ENCODE measurements at regions not wholly inside any gene's neighbourhood (a gene's known extent, or its start where the extent isn't known, plus 50 kb on each side); places are given as distances from the start of the nearest gene placed in this dataset.

- TF ChIP-seq, protein P1, sequence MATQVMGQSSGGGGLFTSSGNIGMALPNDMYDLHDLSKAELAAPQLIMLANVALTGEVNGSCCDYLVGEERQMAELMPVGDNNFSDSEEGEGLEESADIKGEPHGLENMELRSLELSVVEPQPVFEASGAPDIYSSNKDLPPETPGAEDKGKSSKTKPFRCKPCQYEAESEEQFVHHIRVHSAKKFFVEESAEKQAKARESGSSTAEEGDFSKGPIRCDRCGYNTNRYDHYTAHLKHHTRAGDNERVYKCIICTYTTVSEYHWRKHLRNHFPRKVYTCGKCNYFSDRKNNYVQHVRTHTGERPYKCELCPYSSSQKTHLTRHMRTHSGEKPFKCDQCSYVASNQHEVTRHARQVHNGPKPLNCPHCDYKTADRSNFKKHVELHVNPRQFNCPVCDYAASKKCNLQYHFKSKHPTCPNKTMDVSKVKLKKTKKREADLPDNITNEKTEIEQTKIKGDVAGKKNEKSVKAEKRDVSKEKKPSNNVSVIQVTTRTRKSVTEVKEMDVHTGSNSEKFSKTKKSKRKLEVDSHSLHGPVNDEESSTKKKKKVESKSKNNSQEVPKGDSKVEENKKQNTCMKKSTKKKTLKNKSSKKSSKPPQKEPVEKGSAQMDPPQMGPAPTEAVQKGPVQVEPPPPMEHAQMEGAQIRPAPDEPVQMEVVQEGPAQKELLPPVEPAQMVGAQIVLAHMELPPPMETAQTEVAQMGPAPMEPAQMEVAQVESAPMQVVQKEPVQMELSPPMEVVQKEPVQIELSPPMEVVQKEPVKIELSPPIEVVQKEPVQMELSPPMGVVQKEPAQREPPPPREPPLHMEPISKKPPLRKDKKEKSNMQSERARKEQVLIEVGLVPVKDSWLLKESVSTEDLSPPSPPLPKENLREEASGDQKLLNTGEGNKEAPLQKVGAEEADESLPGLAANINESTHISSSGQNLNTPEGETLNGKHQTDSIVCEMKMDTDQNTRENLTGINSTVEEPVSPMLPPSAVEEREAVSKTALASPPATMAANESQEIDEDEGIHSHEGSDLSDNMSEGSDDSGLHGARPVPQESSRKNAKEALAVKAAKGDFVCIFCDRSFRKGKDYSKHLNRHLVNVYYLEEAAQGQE (IDR thresholded peaks at IDR 0.05; ENCODE audit: insufficient replicate concordance, low read depth) = no peak
- no peak for TF ChIP-seq CTCF (IDR thresholded peaks at IDR 0.05; ENCODE audit: insufficient read depth, low read length)
- no peak for TF ChIP-seq POLR2AphosphoS5 (IDR thresholded peaks at IDR 0.05; ENCODE audit: low read depth)
- no peak for TF ChIP-seq SPI1 (IDR thresholded peaks at IDR 0.05; ENCODE audit: borderline replicate concordance, low read depth)
- no peak for TF ChIP-seq GABPA (IDR thresholded peaks at IDR 0.05; ENCODE audit: low read depth)
- DNase-seq (ENCODE audit: low read depth in 1 of 2, low spot score in 1 of 2) = no peak
- no peak overlapping the region for H3K4me3 ChIP-seq (replicated peaks; ENCODE audit: insufficient read depth, low read length)
- H3K27ac ChIP-seq (replicated peaks) = no peak overlapping the region
- no peaks in the 10 kb centered on the region for H3K27me3 ChIP-seq (ENCODE audit: insufficient read depth, poor library complexity, severe bottlenecking)
Observed at GRCh38 chr3:76733073-76733759, 306.7 kb upstream of the ROBO2 start.

- no peak for TF ChIP-seq POLR2AphosphoS5 (IDR thresholded peaks at IDR 0.05; ENCODE audit: low read depth)
- no peak for TF ChIP-seq CTCF (IDR thresholded peaks at IDR 0.05; ENCODE audit: insufficient read depth, low read length)
- TF ChIP-seq GABPA (IDR thresholded peaks at IDR 0.05; ENCODE audit: low read depth) = no peak
- TF ChIP-seq, protein P1 (IDR thresholded peaks at IDR 0.05; ENCODE audit: insufficient replicate concordance, low read depth) = no peak
- TF ChIP-seq SPI1 (IDR thresholded peaks at IDR 0.05; ENCODE audit: borderline replicate concordance, low read depth) = no peak
- H3K4me3 ChIP-seq (replicated peaks; ENCODE audit: insufficient read depth, low read length) = no peak overlapping the region
- H3K27me3 ChIP-seq (ENCODE audit: insufficient read depth, poor library complexity, severe bottlenecking) = no peaks in the 10 kb centered on the region
- no peak overlapping the region for H3K27ac ChIP-seq (replicated peaks)
- DNase-seq (ENCODE audit: low read depth in 1 of 2, low spot score in 1 of 2) = no peak
Observed at GRCh38 chr3:76735152-76735551, 304.7 kb upstream of the ROBO2 start.

DNA sequence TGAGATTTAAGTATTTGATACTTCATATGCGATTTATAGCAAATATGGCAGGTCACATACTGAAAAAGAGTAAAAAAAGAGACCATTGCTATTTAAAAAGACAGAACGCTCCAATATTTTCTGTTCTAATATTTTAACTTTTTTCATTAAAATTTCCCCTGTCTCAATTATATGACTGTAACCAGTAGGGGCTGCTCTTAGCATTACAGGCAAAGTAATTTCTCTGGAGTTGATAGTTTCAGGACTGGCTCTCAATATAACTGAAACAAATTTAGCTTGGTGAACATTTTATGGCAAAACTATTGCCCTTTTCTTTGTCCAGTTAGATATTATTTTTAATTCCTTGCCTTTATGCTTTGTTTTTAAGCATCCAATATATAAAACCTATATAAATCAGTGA lies 286.3 kb upstream of the ROBO2 start:
- no peak overlapping the region for H3K4me3 ChIP-seq (replicated peaks; ENCODE audit: insufficient read depth, low read length)
- H3K27me3 ChIP-seq (ENCODE audit: insufficient read depth, poor library complexity, severe bottlenecking) = no peaks in the 10 kb centered on the region
- no peak for TF ChIP-seq POLR2AphosphoS5 (IDR thresholded peaks at IDR 0.05; ENCODE audit: low read depth)
- no peak for TF ChIP-seq CTCF (IDR thresholded peaks at IDR 0.05; ENCODE audit: insufficient read depth, low read length)
- no peak for TF ChIP-seq GABPA (IDR thresholded peaks at IDR 0.05; ENCODE audit: low read depth)
- TF ChIP-seq SPI1 (IDR thresholded peaks at IDR 0.05; ENCODE audit: borderline replicate concordance, low read depth) = no peak
- TF ChIP-seq, protein P1 (IDR thresholded peaks at IDR 0.05; ENCODE audit: insufficient replicate concordance, low read depth) = no peak
- no peak for DNase-seq (ENCODE audit: low read depth in 1 of 2, low spot score in 1 of 2)
- H3K27ac ChIP-seq (replicated peaks) = no peak overlapping the region

Data from HL-60 (cell line).